GM21367 (cell line): ENCODE measurements at regions not wholly inside any gene's neighbourhood (a gene's known extent, or its start where the extent isn't known, plus 50 kb on each side); places are given as distances from the start of the nearest gene placed in this dataset.

Experiments used
- ATAC-seq: cut with Tn5 transposase; IDR thresholded peaks from one replicate; pipeline ENCODE4 v1.9.1; 2021; ENCODE audit not compliant: unreplicated experiment

DNA sequence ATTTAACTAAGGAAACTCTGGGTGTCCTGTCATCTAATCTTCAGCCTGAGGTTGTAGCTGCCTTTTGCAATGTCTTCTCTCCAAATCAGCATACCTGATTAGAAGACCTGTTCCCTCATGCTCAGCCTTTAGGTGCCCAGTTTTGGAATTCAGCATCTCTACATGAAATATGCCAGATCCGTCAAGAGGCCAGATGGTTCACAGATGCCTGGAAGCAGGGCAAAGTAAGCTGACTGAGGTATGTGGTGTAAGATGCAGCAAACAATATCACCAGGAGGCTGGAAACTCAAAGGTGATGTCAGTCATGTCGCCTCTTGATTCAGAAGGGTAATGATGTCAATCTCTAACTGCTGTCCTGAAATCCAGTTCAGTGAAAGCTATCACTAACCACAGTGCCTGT lies 324.4 kb downstream of the PRELID2 start:
- no peak for ATAC-seq

GRCh38 chr5:145510324-145510723 lies 324.8 kb downstream of the PRELID2 start:
- ATAC-seq = no peak

- no peak for ATAC-seq
These were observed 325.6 kb downstream of the PRELID2 start for GRCh38 chr5:145509336-145510136.

- no peak for ATAC-seq
These were observed 328.8 kb downstream of the PRELID2 start for GRCh38 chr5:145506185-145506850.

DNA sequence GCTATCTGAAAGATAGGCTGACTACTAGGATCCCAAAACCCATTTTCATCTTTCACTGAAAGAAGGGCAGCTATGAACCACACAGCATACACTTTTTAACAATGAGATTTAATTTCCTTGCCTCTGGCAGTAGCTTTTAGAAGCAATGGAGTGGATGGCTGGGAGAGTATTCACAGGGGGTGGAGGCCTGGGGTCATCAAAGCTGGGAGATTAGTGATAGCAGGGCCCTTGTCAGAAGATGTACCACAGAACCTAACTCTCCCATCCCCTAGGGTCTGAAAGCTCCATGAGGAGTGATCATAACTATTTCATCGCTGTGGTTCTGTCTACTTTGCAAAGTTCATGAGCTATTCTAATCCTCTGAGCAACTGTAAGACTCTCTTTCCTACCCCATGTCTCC lies 332.2 kb downstream of the PRELID2 start:
- no peak for ATAC-seq

- no peak for ATAC-seq
These were observed 334.4 kb downstream of the PRELID2 start for GRCh38 chr5:145500710-145501109.

DNA sequence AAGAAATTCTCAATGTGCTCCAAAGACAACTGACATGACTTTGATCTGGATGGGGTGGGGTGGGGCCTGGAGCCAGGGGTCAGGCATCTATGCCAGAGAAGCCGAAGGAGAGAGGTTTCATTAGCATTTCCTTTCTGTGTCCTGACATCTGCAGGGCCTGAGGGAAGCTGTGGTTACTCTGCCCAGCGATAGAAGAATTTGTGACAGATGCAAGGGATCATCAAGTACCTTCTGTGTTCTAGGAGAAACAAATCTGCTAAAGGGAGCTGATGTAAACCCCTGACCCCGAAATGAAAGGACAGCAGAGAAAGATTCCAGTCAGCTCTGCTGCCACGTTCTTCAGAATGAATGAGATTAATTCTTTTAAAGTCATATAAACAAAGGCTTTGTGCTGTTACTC lies 335.7 kb downstream of the PRELID2 start:
- ATAC-seq = no peak

DNA sequence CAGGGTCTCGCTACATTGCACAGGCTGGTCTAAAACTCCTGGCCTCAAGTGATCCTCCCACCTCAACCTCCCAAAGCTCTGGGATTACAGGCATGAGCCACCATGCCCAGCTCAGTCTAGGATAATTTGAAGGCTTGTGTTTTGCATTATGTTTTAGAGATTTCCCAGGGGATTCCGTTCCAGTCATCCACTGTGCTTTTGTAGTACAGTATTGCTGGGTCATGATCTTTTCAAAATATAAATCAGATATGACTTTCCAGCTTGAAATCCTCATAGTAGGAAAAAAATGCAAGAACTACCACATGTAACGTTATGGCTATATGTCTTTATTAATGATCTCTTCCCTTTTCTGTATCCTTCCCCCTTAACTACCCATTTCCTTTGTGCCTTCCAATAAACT lies 338.1 kb downstream of the PRELID2 start:
- ATAC-seq = no peak

DNA sequence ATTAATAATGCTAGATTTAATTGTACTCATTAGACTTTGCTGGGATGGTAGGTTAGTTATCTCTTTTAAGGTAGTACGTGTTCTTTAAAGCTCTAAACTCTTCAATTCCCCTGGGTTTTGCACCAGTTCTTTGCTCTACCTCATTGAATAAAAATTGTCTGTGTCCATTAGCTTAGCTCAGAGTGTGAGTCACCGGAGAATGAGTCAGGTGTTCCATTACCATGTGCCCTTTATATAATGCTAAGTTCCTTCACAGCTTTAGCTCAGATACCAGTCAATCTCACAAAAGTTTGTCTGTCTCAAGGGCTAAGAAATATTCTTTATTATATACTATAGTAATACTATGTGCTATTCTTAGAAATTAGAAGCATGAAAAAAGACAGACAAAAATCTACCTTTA lies 339.4 kb downstream of the PRELID2 start:
- no peak for ATAC-seq

DNA sequence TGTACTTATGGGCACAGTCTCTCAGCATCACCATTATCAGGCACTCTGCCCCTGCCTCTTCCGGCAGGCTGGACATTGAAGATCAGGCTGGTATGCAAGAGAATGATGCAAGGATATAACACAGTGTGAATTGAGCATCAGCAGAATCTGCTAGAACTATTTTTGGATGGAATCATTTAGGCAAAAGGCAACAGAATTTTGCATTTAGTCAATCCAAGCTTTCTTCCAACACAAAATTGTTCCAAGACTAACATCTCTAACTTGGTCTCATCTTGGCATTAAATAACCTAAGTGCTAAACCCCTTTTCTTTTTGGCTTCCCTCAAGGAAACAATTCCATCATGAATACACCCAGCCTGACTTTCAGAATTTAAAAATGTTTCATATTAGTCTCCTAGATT lies 339.9 kb downstream of the PRELID2 start:
- no peak for ATAC-seq

GRCh38 chr5:145493435-145493834 lies 341.7 kb downstream of the PRELID2 start:
- ATAC-seq = no peak

DNA sequence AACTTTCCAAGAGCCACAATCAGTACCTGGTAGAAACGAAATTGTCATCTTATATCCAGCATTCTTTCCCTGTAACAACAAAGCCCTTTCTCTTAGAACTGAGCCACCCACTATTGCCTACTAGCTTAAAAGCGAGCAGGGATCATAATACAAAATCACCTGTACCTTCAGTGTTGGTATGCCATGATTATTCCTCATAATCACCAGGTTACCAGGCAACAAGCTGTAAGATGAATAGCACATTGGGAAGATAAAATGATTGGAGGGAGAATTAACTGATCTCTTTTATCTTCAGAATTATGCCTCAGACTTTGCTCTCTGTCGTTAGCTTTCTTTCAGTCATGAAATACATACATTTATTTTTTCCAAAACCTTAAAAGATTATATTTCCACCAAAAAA lies 345.6 kb downstream of the PRELID2 start:
- ATAC-seq = no peak

DNA sequence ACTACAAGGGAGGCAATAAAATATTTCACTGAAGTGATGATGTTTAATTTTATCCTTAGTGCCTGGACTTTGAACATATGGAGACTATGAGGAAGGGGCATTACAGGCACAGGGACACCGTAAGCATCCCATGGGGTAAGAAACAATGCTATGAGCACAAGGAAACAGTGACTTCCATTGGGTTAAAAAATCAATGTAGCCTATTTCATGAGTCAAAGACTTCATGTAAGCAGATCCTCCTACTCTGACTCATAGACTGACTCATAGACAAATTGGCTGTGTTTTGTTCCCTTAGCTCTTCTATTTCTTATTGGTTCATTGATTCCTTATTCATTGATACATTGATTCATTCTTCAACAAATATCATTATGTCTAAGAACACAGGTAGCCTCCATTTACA lies 351.0 kb downstream of the PRELID2 start:
- ATAC-seq = no peak

GRCh38 chr5:145483212-145483611 lies 351.9 kb downstream of the PRELID2 start:
- ATAC-seq = no peak

DNA sequence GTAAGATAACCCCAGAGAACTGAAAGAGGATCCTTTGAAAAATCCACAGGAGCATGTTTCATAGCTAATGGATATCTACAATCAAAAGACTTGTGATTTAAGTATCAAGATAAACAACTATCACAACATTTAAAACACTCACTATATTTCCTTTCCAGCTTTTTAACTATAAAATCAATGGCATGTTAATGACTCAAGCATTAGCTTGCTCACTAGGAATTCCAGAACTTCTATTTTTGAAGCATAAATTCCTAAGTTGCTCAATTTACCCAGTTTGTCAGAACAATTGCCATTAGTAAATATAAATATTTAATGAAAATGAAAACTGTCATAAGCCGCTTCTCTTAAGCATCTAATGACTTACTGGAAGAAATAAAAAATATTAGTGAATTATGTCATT lies 355.3 kb downstream of the PRELID2 start:
- no peak for ATAC-seq

- ATAC-seq = no peak
These were observed 355.9 kb downstream of the PRELID2 start for GRCh38 chr5:145479271-145479670.

DNA sequence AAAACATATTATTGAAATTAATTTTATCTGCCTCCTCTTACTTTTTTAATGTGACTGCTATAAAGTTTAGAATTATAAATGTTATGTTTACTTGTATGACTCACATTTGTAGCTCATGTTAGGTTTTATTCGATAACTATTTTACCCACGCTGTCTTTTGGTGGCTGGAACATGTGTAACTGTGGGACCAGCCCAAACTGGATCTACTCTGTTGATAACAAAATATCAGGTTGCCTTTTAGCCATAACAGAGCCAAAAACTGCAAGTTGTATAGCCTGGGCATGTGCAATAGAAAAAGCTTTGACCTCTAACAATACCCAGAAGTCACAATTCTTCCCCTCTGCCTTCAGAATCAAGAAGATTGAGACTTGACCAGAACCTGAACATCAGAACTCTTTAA lies 356.5 kb downstream of the PRELID2 start:
- ATAC-seq = no peak

GRCh38 chr5:145473042-145473642 lies 362.0 kb downstream of the PRELID2 start:
- no peak for ATAC-seq

GRCh38 chr5:145471831-145472612 lies 363.1 kb downstream of the PRELID2 start:
- no peak for ATAC-seq

DNA sequence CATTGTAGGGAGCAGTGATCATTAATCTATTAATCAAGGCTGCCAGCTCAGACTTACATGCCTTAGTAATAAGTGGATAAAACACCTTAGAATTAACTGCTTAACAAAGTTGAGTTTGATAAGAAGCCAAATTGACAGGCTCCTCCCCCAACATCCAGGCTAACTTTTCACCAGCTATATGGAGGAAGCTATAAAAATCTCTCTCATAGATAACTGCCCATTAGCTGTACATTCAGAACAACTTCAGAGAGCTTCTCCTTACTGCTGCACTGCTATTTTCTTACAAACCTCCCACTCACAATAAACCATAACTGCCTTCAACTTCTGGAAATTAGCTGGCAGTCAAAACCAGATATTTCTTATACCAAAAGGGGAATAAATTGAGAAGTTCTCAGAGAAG lies 364.1 kb downstream of the PRELID2 start:
- no peak for ATAC-seq

- no peak for ATAC-seq
These were observed 364.7 kb downstream of the PRELID2 start for GRCh38 chr5:145470396-145470979.
